ENCODE measurements at regions not wholly inside any gene's neighbourhood (a gene's known extent, or its start where the extent isn't known, plus 50 kb on each side); places are given as distances from the start of the nearest gene placed in this dataset.

DNA sequence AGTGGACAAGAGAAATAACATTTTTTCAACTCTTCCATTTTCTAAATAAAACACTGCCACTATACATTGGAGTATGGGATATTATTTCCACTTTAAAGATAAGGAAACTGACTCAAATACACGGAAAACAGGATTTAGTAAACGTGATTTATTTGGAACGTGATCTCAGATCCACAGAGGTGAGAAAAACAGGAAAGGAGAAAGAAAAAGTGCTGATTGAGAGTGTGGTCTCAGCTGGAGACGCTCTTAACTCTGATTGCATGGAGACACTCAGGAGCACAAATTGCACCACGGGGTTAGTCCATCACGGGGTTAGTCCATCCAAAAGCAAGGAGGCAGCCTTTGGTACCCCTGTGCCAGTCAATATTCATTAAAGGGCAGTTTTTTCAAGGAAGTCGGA, 142.5 kb downstream of the GNAT3 start:
- TF ChIP-seq, protein P1, sequence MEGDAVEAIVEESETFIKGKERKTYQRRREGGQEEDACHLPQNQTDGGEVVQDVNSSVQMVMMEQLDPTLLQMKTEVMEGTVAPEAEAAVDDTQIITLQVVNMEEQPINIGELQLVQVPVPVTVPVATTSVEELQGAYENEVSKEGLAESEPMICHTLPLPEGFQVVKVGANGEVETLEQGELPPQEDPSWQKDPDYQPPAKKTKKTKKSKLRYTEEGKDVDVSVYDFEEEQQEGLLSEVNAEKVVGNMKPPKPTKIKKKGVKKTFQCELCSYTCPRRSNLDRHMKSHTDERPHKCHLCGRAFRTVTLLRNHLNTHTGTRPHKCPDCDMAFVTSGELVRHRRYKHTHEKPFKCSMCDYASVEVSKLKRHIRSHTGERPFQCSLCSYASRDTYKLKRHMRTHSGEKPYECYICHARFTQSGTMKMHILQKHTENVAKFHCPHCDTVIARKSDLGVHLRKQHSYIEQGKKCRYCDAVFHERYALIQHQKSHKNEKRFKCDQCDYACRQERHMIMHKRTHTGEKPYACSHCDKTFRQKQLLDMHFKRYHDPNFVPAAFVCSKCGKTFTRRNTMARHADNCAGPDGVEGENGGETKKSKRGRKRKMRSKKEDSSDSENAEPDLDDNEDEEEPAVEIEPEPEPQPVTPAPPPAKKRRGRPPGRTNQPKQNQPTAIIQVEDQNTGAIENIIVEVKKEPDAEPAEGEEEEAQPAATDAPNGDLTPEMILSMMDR (IDR thresholded peaks at IDR 0.05): no peak
- TF ChIP-seq POLR2A (IDR thresholded peaks at IDR 0.05) (no peak), EP300 (IDR thresholded peaks at IDR 0.05) (no peak)
